ENCODE measurements at regions not wholly inside any gene's neighbourhood (a gene's known extent, or its start where the extent isn't known, plus 50 kb on each side); places are given as distances from the start of the nearest gene placed in this dataset.
A peak's percentile ranks its signal among the peaks of the same experiment; 100 is the strongest.

DNA sequence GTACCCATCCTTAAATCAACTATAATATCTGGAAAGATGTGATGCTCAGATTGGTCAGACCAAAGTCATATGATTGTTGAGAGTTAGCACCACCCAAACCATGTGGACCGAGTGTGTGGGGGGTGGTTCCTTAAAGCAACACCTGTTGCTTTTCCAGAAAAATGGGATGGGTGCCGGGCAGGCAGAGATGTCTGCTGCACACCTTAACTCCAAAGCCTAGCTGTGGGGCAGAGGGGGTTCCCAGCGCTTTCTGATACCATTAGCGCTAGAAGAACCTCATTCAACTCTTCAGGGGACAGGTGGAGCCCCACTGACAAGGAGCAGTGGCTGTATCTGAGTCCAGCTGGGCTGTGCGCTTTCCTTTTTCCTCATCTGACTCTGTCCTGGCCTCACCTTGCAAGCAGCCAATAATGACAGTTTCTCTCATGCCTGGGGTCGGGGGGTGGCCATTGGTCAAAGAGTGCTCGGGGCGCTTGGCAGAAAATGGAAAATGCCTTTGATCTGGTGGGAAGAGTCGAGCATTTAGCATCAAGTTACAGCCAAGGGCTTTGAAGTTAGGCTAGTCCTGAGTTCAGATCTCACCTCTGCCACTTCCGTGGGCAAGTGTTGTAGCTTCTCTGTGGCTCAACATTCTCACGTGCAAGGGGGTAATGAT, 82.6 kb downstream of the IRX3 start (continued):
- TF ChIP-seq, protein P1, sequence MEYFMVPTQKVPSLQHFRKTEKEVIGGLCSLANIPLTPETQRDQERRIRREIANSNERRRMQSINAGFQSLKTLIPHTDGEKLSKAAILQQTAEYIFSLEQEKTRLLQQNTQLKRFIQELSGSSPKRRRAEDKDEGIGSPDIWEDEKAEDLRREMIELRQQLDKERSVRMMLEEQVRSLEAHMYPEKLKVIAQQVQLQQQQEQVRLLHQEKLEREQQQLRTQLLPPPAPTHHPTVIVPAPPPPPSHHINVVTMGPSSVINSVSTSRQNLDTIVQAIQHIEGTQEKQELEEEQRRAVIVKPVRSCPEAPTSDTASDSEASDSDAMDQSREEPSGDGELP (IDR thresholded peaks at IDR 0.05; ENCODE audit: borderline replicate concordance, low read depth), result no peak
- TF ChIP-seq, protein P2, sequence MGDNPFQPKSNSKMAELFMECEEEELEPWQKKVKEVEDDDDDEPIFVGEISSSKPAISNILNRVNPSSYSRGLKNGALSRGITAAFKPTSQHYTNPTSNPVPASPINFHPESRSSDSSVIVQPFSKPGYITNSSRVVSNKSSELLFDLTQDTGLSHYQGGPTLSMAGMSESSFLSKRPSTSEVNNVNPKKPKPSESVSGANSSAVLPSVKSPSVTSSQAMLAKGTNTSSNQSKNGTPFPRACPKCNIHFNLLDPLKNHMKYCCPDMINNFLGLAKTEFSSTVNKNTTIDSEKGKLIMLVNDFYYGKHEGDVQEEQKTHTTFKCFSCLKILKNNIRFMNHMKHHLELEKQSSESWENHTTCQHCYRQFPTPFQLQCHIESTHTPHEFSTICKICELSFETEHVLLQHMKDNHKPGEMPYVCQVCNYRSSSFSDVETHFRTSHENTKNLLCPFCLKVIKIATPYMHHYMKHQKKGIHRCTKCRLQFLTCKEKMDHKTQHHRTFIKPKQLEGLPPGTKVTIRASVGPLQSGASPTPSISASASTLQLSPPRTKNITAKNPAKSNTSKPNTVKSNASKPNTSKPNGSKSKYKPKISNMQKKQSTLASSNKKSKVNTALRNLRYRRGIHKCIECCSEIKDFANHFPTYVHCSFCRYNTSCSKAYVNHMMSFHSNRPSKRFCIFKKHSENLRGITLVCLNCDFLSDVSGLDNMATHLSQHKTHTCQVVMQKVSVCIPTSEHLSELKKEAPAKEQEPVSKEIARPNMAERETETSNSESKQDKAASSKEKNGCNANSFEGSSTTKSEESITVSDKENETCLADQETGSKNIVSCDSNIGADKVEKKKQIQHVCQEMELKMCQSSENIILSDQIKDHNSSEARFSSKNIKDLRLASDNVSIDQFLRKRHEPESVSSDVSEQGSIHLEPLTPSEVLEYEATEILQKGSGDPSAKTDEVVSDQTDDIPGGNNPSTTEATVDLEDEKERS (CRISPR knock-in tag; IDR thresholded peaks at IDR 0.05), result no peak
- TF ChIP-seq THYN1 (CRISPR knock-in tag; IDR thresholded peaks at IDR 0.05; ENCODE audit: borderline replicate concordance, low read depth), result no peak
- no peak for TF ChIP-seq TSC22D2 (CRISPR knock-in tag; IDR thresholded peaks at IDR 0.05; ENCODE audit: borderline replicate concordance)
- no peak for TF ChIP-seq ZNF792 (CRISPR knock-in tag; IDR thresholded peaks at IDR 0.05)
- no peak for TF ChIP-seq ATRX (CRISPR knock-in tag; IDR thresholded peaks at IDR 0.05; ENCODE audit: borderline replicate concordance)
- TF ChIP-seq HMG20B (CRISPR knock-in tag; conservative IDR thresholded peaks at IDR 0.05), result no peak
- no peak for TF ChIP-seq ZNF383 (CRISPR knock-in tag; IDR thresholded peaks at IDR 0.05; ENCODE audit: borderline replicate concordance)
- TF ChIP-seq SP4 (CRISPR knock-in tag; IDR thresholded peaks at IDR 0.05), result no peak
- TF ChIP-seq FOXA3 (CRISPR knock-in tag; IDR thresholded peaks at IDR 0.05), result no peak
- no peak for TF ChIP-seq ZNF678 (CRISPR knock-in tag; IDR thresholded peaks at IDR 0.05)
- peak; percentile 91 for TF ChIP-seq SIX4 (CRISPR knock-in tag; IDR thresholded peaks at IDR 0.05)
- no peak for TF ChIP-seq KDM5A (IDR thresholded peaks at IDR 0.05; ENCODE audit: borderline replicate concordance, low read length)
- no peak for TF ChIP-seq YEATS4 (CRISPR knock-in tag; IDR thresholded peaks at IDR 0.05; ENCODE audit: borderline replicate concordance)
- TF ChIP-seq, protein P3, sequence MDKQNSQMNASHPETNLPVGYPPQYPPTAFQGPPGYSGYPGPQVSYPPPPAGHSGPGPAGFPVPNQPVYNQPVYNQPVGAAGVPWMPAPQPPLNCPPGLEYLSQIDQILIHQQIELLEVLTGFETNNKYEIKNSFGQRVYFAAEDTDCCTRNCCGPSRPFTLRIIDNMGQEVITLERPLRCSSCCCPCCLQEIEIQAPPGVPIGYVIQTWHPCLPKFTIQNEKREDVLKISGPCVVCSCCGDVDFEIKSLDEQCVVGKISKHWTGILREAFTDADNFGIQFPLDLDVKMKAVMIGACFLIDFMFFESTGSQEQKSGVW (CRISPR knock-in tag; IDR thresholded peaks at IDR 0.05; ENCODE audit: borderline replicate concordance), result no peak
- TF ChIP-seq, protein P4, sequence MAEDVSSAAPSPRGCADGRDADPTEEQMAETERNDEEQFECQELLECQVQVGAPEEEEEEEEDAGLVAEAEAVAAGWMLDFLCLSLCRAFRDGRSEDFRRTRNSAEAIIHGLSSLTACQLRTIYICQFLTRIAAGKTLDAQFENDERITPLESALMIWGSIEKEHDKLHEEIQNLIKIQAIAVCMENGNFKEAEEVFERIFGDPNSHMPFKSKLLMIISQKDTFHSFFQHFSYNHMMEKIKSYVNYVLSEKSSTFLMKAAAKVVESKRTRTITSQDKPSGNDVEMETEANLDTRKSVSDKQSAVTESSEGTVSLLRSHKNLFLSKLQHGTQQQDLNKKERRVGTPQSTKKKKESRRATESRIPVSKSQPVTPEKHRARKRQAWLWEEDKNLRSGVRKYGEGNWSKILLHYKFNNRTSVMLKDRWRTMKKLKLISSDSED (CRISPR knock-in tag; IDR thresholded peaks at IDR 0.05), result no peak
- no peak for TF ChIP-seq JUND (CRISPR knock-in tag; IDR thresholded peaks at IDR 0.05)
- TF ChIP-seq SOX5 (CRISPR knock-in tag; IDR thresholded peaks at IDR 0.05; ENCODE audit: borderline replicate concordance), result no peak
- TF ChIP-seq, protein P5, sequence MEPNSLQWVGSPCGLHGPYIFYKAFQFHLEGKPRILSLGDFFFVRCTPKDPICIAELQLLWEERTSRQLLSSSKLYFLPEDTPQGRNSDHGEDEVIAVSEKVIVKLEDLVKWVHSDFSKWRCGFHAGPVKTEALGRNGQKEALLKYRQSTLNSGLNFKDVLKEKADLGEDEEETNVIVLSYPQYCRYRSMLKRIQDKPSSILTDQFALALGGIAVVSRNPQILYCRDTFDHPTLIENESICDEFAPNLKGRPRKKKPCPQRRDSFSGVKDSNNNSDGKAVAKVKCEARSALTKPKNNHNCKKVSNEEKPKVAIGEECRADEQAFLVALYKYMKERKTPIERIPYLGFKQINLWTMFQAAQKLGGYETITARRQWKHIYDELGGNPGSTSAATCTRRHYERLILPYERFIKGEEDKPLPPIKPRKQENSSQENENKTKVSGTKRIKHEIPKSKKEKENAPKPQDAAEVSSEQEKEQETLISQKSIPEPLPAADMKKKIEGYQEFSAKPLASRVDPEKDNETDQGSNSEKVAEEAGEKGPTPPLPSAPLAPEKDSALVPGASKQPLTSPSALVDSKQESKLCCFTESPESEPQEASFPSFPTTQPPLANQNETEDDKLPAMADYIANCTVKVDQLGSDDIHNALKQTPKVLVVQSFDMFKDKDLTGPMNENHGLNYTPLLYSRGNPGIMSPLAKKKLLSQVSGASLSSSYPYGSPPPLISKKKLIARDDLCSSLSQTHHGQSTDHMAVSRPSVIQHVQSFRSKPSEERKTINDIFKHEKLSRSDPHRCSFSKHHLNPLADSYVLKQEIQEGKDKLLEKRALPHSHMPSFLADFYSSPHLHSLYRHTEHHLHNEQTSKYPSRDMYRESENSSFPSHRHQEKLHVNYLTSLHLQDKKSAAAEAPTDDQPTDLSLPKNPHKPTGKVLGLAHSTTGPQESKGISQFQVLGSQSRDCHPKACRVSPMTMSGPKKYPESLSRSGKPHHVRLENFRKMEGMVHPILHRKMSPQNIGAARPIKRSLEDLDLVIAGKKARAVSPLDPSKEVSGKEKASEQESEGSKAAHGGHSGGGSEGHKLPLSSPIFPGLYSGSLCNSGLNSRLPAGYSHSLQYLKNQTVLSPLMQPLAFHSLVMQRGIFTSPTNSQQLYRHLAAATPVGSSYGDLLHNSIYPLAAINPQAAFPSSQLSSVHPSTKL (CRISPR knock-in tag; IDR thresholded peaks at IDR 0.05), result 0 out of 2 replicates have a peak, but pooled peaks have one; percentile 35
- no peak for TF ChIP-seq ZFP36 (IDR thresholded peaks at IDR 0.05; ENCODE audit: borderline replicate concordance, low read depth, low read length, partially characterized antibody)
- 0 out of 2 replicates have a peak, but pooled peaks have one; percentile 21 for TF ChIP-seq BHLHE40 (IDR thresholded peaks at IDR 0.05; ENCODE audit: low read length)
